NCI-H82 (cell line): ENCODE measurements at regions not wholly inside any gene's neighbourhood (a gene's known extent, or its start where the extent isn't known, plus 50 kb on each side); places are given as distances from the start of the nearest gene placed in this dataset.

ENCODE experiments used
- DNase-seq: peaks from one replicate; lab custom pipeline; 2025; lab: John Stamatoyannopoulos, UW

GRCh38 chr10:74760086-74760979 is 66.1 kb upstream of the KAT6B start:
- DNase-seq, result no peak

GRCh38 chr10:74763934-74764591 is 62.3 kb upstream of the KAT6B start:
- DNase-seq, result no peak

GRCh38 chr10:74765465-74765975 is 60.9 kb upstream of the KAT6B start:
- no peak for DNase-seq

- no peak for DNase-seq
Measured at GRCh38 chr10:74766501-74766900, 59.9 kb upstream of the KAT6B start.

- no peak for DNase-seq
Measured at GRCh38 chr10:74770400-74770799, 56.0 kb upstream of the KAT6B start.

GRCh38 chr10:74771054-74771453 is 55.3 kb upstream of the KAT6B start:
- peak; percentile 4 for DNase-seq

GRCh38 chr10:74775099-74775498 is 51.3 kb upstream of the KAT6B start:
- no peak for DNase-seq
